ES-I3 (cell line): ENCODE measurements at regions not wholly inside any gene's neighbourhood (a gene's known extent, or its start where the extent isn't known, plus 50 kb on each side); places are given as distances from the start of the nearest gene placed in this dataset.

Experiments used
- H3K36me3 ChIP-seq: 2 replicates; pipeline ENCODE4 v1.6.1; 2013; ENCODE audit warnings: mild to moderate bottlenecking, low read length, control low read depth, moderate library complexity; ENCODE audit not compliant: insufficient read depth
- H3K4me1 ChIP-seq: 2 replicates; pipeline ENCODE4 v1.6.1; 2013; ENCODE audit warnings: mild to moderate bottlenecking, control low read depth, low read length; ENCODE audit not compliant: insufficient read depth
- H3K9ac ChIP-seq: 2 replicates; pipeline ENCODE4 v1.6.1; 2013; ENCODE audit warnings: low read depth, mild to moderate bottlenecking, low read length, moderate library complexity
- H3K9me3 ChIP-seq: 2 replicates; pipeline ENCODE4 v1.6.1; 2013; ENCODE audit warnings: mild to moderate bottlenecking, low read length, moderate library complexity; ENCODE audit not compliant: control insufficient read depth, insufficient read depth

DNA sequence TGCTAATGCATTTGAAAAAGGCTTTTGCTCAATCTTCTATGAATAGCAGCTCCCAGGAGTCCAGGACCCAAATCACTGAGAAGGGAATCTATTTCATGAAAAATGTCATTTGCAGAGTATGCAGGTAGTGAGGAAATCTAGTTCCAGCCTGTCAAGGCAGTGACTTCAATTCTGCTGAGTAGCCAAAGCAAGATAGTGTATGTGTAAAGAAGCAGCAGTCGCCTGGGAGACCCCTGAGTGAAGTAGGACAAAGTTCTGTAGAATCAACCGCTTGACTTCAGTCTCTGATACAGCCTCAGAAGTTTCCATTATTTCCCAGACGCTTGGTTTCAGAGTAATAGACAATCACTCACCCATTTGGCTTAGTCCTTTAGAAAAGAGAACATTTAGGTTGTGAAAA is 435.6 kb upstream of the LRFN5 start:
- Histone ChIP-seq H3K9me3 (no peaks in the 10 kb centered on the region), H3K4me1 (no peaks in the 10 kb centered on the region)

DNA sequence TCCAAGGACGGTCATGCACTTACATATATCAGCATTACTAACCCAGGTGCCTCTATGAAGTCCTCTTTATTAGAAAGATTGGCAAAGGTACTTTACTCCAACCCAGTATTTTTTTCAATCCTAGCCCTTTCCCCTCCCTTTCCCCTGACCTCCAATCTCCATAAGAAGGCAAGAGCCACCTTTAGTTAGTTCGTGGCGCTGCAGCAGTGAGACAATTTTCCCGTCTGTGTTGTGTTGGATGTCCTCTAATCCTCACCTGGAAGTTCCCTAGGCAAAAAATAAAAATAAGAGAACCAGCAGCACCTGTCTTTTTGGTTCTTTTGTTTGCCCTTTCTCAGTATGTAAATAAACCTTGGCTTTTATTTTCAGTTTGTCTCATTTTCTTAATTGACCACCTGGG is 439.6 kb upstream of the LRFN5 start:
- no peaks in the 10 kb centered on the region for H3K4me1 ChIP-seq
- no peak overlapping the region for H3K9ac ChIP-seq
- H3K9me3 ChIP-seq, result no peaks in the 10 kb centered on the region
- H3K36me3 ChIP-seq, result no peaks in the 10 kb centered on the region

More for the DNA sequence above, 435.6 kb upstream of the LRFN5 start:
- no peak overlapping the region for H3K9ac ChIP-seq
- no peaks in the 10 kb centered on the region for H3K36me3 ChIP-seq

DNA sequence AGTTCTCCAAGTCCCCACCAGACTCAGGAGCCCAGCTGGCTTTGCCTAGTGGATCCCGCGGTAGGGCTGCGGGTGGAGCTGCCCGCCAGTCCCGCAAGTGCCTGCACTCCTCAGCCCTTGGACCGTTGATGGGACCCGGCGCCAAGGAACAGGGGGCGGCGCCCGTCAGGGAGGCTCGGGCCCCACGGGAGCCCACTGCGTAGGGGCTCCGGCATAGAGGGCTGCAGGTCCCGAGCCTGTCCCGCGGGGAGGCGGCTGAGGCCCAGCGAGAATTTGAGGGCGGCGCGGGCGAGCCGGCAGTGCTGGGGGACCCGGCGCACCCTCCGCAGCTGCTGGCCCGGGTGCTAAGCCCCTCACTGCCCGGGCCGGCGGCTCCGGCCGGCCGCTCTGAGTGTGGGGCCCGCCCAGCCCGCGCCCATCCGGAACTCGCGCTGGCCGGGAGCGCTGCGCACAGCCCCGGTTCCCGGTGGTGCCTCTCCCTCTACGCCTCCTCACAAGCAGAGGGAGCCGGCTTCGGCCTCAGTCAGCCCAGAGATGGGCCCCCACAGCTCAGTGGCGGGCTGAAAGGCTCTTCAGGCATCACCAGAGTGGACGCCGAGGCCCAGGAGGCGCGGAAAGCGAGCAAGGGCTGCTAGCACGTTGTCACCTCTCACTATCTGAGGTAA is 452.4 kb upstream of the LRFN5 start:
- H3K9ac ChIP-seq, result no peak overlapping the region; the same call in 1 of the 2 replicates
- H3K4me1 ChIP-seq, result no peaks in the 10 kb centered on the region
- H3K36me3 ChIP-seq, result no peaks in the 10 kb centered on the region
- no peaks in the 10 kb centered on the region for H3K9me3 ChIP-seq

DNA sequence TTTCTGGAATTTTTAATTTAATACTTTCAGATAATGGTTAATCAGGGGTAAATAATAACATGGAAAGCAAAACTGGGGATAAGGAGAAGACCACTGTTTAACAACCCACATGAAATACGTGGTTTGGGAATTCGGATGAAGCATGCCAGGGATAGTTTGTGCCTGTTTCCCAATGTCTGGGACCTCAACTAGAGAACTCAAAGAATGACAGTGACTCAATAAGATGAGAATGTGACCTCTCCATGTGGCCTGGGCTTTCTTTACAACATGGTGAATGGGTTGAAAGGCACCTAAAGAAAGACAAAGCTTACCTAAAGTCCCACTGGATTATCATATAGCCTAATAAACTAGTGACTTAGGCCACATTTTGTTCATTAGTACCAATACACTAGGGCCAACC is 460.3 kb upstream of the LRFN5 start:
- Histone ChIP-seq H3K9ac (no peak overlapping the region), H3K4me1 (no peaks in the 10 kb centered on the region), H3K9me3 (no peaks in the 10 kb centered on the region), H3K36me3 (no peaks in the 10 kb centered on the region)

DNA sequence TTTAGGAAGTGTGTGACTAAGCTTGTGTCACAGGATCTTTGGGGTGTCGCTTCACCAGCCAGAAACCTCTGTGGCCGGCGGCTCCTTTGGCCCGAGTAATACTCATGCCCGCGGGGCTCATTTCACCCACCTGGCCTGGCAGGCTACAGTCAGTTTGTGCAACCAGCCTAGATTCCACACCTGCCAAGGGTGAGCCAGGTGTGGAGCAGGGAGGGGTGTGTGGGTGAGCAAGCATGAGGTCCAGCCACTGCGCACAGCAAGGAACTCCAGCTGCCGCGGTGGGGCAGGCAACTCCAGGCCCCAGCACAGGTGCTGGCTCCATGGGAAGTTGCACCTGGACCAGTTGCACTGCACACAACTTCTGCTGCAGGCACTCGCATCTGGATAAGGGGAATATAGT is 462.3 kb upstream of the LRFN5 start:
- Histone ChIP-seq H3K9ac (no peak overlapping the region), H3K36me3 (no peaks in the 10 kb centered on the region), H3K9me3 (no peaks in the 10 kb centered on the region), H3K4me1 (no peaks in the 10 kb centered on the region)

DNA sequence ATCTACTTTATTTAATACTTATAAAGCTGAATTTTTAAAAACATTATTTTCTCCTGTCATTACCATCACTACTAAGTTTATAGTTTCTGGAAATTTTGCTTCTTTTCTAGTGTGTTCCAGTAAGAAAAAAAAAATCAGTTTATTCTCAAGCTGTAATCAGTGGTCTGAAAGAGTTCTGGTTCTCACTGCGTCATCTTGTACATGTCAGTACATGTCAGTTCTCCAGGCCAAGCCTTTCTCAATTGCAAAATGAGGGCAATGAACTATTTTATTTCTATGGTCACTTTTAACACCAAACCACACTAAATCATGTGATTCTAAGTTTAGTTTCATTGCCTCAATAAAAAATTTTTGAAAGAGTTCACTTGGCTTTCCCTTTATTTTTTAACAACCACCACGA is 468.9 kb upstream of the LRFN5 start:
- no peak overlapping the region for H3K9ac ChIP-seq
- no peaks in the 10 kb centered on the region for H3K36me3 ChIP-seq
- peaks cover 11% of the 10 kb centered on the region for H3K4me1 ChIP-seq
- H3K9me3 ChIP-seq, result no peaks in the 10 kb centered on the region

DNA sequence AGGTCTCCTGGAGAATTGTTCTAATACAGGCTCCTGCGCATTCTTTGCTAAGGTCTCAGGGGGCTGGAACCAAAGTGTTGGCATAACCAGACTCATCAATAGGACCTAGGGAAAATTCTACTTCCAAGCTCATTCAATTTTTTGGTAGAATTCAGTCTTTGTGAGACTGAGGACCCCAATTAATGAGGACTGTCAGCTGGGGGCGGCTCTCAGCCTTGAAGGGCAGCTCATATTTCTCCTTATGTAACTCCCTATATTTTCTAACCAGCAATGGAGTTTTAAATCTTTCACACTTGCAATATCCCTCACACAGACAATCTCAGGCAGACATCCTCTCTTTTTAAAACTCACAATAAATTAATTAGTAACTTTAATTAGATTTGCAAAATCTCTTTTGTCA is 476.4 kb upstream of the LRFN5 start:
- no peak overlapping the region for H3K9ac ChIP-seq
- no peaks in the 10 kb centered on the region for H3K36me3 ChIP-seq
- no peaks in the 10 kb centered on the region for H3K4me1 ChIP-seq
- H3K9me3 ChIP-seq, result no peaks in the 10 kb centered on the region

DNA sequence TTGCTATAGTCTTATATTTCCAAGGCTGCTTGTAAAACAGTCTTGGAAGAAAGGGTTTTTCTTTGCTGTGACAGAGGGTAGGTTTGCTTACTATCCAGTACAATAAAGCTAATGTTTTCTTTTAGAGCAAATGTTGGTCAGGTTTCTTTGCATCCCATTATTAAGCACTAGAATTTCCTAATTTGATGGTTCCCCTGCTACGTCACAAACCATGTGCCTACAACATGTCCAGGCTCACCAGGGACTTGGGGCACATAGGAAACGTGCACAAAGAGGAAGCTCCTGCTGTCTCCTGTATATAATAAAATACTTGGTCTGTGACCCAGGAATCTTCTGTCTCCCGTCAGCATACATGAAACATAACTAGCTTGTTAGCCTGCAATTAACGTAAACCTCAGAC is 486.3 kb upstream of the LRFN5 start:
- H3K9me3 ChIP-seq, result no peaks in the 10 kb centered on the region
- no peak overlapping the region for H3K9ac ChIP-seq
- H3K4me1 ChIP-seq, result no peaks in the 10 kb centered on the region
- H3K36me3 ChIP-seq, result no peaks in the 10 kb centered on the region

DNA sequence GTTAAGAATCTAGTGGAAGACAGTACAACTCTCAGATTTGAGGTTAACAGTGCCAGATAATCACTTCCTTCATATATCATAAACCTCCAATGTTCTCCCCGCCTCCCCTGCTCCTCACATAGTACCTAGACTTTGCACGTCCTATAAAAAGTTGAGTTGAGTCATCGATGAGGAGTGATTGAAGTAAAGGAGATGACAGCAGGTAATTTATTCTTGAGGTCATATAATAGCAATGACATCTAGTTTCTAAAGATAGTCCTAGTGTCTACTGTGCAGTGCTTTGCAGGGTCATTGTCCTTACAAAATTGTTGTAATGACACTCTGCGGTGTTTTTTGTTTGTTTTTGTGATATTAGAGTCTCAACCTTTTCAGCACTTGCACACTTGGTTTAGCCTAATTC is 510.5 kb upstream of the LRFN5 start:
- Histone ChIP-seq H3K9ac (no peak overlapping the region), H3K4me1 (no peaks in the 10 kb centered on the region), H3K9me3 (no peaks in the 10 kb centered on the region; the same call in 1 of the 2 replicates), H3K36me3 (no peaks in the 10 kb centered on the region)

DNA sequence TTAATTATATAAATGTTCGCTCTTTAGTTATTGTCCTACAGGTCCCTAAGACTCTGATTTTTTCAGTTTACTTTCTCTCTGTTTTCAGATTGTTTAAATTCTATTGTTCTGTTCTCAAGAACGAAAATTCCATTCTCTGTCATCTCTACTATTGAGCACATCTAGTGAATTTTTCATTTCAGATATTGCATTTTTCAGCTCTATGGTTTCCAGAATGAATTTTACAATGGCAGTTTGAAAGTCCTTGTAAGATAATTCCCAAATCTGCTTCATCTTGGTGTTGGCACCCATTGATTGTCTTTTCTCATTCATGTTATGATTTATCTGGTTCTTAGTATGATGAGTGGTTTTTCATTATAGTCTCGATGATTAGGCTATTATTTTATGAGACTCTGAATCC is 519.6 kb upstream of the LRFN5 start:
- no peaks in the 10 kb centered on the region for H3K9me3 ChIP-seq

DNA sequence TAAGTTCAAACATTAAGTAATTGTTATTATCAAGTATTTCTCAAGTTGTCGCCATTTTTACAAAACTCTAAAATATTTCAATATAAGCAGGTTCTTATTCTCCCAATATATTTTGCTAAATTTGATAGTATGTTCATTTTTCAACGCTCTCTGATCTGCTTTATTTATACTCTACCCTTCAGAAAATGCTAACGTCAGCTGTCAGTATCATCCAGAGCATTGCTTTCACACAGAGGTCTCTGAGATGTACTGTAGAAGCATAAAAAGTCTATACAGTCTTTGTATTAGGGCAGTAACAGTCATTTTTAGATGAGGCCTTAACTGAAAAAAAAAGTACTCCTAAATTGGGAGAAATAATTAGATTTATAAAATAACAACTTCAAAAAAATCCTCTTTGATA is 533.1 kb upstream of the LRFN5 start:
- no peaks in the 10 kb centered on the region for H3K9me3 ChIP-seq
- no peak overlapping the region for H3K9ac ChIP-seq
- no peaks in the 10 kb centered on the region for H3K4me1 ChIP-seq
- no peaks in the 10 kb centered on the region for H3K36me3 ChIP-seq

More for the DNA sequence above, 519.6 kb upstream of the LRFN5 start:
- no peak overlapping the region for H3K9ac ChIP-seq
- no peaks in the 10 kb centered on the region for H3K36me3 ChIP-seq
- H3K4me1 ChIP-seq, result no peaks in the 10 kb centered on the region

DNA sequence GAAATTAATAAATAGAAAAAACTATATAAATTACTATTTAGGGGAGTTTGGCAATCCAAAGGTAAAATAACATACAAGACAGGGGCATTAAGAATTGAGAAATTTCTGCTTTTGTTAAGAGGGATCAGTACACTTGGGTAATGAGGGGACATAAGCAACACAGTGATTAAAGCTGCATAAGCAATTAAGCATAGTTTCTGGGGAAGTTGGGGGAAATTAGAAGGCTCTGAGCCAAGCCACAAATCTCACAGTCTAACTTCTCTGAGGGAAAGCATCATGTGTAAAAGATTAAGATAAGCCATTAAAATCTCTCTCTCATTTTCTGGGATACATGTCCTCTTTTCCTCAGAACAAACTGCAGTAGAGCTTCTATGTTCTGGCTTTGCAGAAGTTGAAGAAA is 533.9 kb upstream of the LRFN5 start:
- Histone ChIP-seq H3K4me1 (no peaks in the 10 kb centered on the region), H3K36me3 (no peaks in the 10 kb centered on the region), H3K9me3 (no peaks in the 10 kb centered on the region), H3K9ac (no peak overlapping the region)

DNA sequence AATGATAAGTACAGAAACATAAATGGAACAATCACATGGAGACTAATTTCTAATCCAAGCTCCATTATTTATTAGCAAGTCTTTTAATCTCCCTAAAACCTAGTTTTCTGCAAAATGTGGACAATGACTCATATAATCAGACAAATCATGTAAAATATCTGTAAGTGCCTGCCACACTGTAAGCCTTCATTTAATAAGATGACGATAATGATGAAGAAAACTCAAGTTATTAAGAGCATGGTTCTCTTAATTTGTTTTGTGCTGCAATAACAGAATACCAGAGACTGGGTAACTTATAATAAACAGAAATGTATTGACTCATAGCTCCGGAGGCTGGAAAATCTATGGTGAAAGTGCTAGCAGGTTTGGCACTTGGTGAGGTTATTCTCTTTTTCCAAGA is 535.3 kb upstream of the LRFN5 start:
- Histone ChIP-seq H3K9me3 (no peaks in the 10 kb centered on the region), H3K36me3 (no peaks in the 10 kb centered on the region), H3K4me1 (no peaks in the 10 kb centered on the region), H3K9ac (no peak overlapping the region)

DNA sequence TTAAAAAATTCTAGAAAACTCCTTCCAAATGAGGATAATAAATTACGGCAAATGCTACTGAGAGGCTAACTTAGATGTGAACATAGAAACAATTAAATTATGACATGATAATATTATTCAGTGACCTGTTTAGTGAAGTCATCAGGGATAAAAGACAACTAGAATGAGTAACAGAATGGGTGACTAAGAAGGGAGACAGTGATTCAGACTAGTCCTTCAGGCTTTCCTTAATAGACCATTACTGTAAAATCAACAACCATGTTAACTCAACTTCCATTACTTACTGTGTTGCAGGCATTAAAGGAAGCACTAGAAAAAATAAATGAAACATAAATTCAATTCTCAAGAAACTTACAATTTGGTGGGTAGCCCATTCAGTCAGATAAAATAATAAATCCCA is 543.9 kb upstream of the LRFN5 start:
- Histone ChIP-seq H3K9ac (no peak overlapping the region), H3K4me1 (no peaks in the 10 kb centered on the region), H3K9me3 (no peaks in the 10 kb centered on the region), H3K36me3 (no peaks in the 10 kb centered on the region)

DNA sequence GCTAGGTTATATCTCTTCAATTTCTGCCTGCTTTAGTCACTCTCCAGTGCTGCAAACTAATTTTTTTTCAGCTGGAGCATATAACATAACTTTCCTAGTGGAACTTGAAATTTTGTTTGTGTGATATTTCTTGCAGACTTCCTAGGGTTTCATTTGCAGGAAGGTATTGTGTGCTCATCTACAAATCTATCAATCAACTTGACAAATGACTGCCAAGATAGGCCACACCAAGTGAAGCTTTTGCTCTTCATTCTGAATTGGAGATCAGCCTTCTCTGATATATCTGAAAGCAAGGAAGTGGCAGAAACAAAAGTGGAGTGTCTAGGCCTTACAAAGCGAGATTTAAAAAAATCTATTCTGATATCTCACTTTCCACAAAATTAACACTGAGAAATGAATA is 551.1 kb upstream of the LRFN5 start:
- H3K36me3 ChIP-seq, result no peaks in the 10 kb centered on the region
- no peaks in the 10 kb centered on the region for H3K9me3 ChIP-seq
- no peak overlapping the region for H3K9ac ChIP-seq
- H3K4me1 ChIP-seq, result no peaks in the 10 kb centered on the region

DNA sequence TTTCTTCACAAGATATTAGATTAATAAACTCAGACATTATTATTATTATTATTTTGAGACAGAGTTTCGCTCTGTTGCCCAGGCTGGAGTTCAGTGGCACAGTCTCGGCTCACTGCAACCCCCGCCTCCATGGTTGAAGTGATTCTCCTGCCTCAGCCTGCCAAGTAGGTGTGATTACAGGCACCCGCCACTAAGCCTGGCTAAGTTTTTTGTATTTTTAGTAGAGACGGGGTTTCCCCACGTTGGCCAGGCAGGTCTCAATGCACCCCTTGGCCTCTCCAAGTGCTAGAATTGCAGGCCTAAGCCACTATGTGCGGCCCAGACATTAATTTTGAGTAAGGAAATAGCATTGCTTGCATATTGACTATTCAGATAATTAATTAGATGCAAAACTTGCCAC is 554.9 kb upstream of the LRFN5 start:
- no peaks in the 10 kb centered on the region for H3K9me3 ChIP-seq
- H3K9ac ChIP-seq, result no peak overlapping the region
- H3K36me3 ChIP-seq, result no peaks in the 10 kb centered on the region
- no peaks in the 10 kb centered on the region for H3K4me1 ChIP-seq
